Neuronal stem cell (in vitro differentiated cells): ENCODE measurements at regions not wholly inside any gene's neighbourhood (a gene's known extent, or its start where the extent isn't known, plus 50 kb on each side); places are given as distances from the start of the nearest gene placed in this dataset.

Source experiments
- DNase-seq: peaks from one replicate; pipeline ENCODE4 v3.0.0-alpha.2; 2013; ENCODE audit warnings: low spot score
- H2AFZ ChIP-seq: one replicate; pipeline ENCODE4 v1.6.1; 2013; ENCODE audit warnings: mild to moderate bottlenecking, low read length, inconsistent platforms
- H2AK5ac ChIP-seq: 2 replicates; pipeline ENCODE4 v1.6.1; 2013; ENCODE audit warnings: low read depth, mild to moderate bottlenecking, inconsistent platforms, low read length, moderate library complexity, mixed read lengths
- H2BK120ac ChIP-seq: 2 replicates; pipeline ENCODE4 v1.6.1; 2013; ENCODE audit warnings: low read depth, mild to moderate bottlenecking, inconsistent platforms, low read length, moderate library complexity, mixed read lengths
- H2BK12ac ChIP-seq: one replicate; pipeline ENCODE4 v1.6.1; 2013; ENCODE audit warnings: low read length, inconsistent platforms
- H2BK15ac ChIP-seq: 2 replicates; pipeline ENCODE4 v1.6.1; 2013; ENCODE audit warnings: mild to moderate bottlenecking, low read length, inconsistent platforms, mixed read lengths
- H2BK5ac ChIP-seq: one replicate; pipeline ENCODE4 v1.6.1; 2013; ENCODE audit warnings: inconsistent platforms, mild to moderate bottlenecking, low read length, moderate library complexity
- H3K14ac ChIP-seq: one replicate; pipeline ENCODE4 v1.6.1; 2013; ENCODE audit warnings: low read length, inconsistent platforms
- H3K18ac ChIP-seq: 2 replicates; pipeline ENCODE4 v1.6.1; 2013; ENCODE audit warnings: low read length, inconsistent platforms
- H3K23ac ChIP-seq: 2 replicates; pipeline ENCODE4 v1.6.1; 2013; ENCODE audit warnings: low read depth, mild to moderate bottlenecking, mixed read lengths, low read length, inconsistent platforms; ENCODE audit not compliant: poor library complexity
- H3K27ac ChIP-seq: replicated peaks from 3 replicates; pipeline ENCODE4 v1.5.1; 2013; ENCODE audit warnings: low read length, inconsistent platforms
- H3K27me3 ChIP-seq, 3 experiments: 2 replicates each; pipeline ENCODE4 v1.6.1; 2013; ENCODE audit warnings: low read length in 3 of 3, mild to moderate bottlenecking in 2 of 3, inconsistent platforms in 1 of 3, low read depth in 1 of 3, mixed read lengths in 1 of 3, moderate library complexity in 1 of 3; ENCODE audit not compliant: control insufficient read depth in 3 of 3, insufficient read depth in 3 of 3
- H3K36me3 ChIP-seq, 2 donors: replicated peaks in 1 of 2; 2 replicates each; pipeline ENCODE4 v1.6.1; 2013; ENCODE audit warnings: low read length in 2 of 2; ENCODE audit not compliant: control insufficient read depth in 2 of 2, insufficient read depth in 2 of 2
- H3K4ac ChIP-seq: 2 replicates; pipeline ENCODE4 v1.6.1; 2013; ENCODE audit warnings: inconsistent platforms, mild to moderate bottlenecking, low read length, moderate library complexity
- H3K4me1 ChIP-seq, 2 donors: 1 replicate in 1 of 2; 2 replicates in 1 of 2; pipeline ENCODE4 v1.6.1; 2013; ENCODE audit warnings: low read length in 2 of 2, low read depth in 1 of 2; ENCODE audit not compliant: control insufficient read depth in 2 of 2, insufficient read depth in 1 of 2
- H3K4me2 ChIP-seq: one replicate; pipeline ENCODE4 v1.6.1; 2013; ENCODE audit warnings: mild to moderate bottlenecking, low read length, inconsistent platforms; ENCODE audit not compliant: insufficient read depth, poor library complexity, severe bottlenecking
- H3K4me3 ChIP-seq, 2 donors: 2 replicates each; pipeline ENCODE4 v1.5.1; 2013; ENCODE audit warnings: low read length in 2 of 2, mild to moderate bottlenecking in 2 of 2, inconsistent platforms in 1 of 2, moderate library complexity in 1 of 2
- H3K79me1 ChIP-seq: one replicate; pipeline ENCODE4 v1.6.1; 2013; ENCODE audit warnings: low read depth, mild to moderate bottlenecking, inconsistent platforms, low read length, moderate library complexity
- H3K9ac ChIP-seq: one replicate; pipeline ENCODE4 v1.6.1; 2013; ENCODE audit warnings: mild to moderate bottlenecking, low read depth, low read length, inconsistent platforms; ENCODE audit not compliant: poor library complexity
- H3K9me3 ChIP-seq, 2 donors: replicated peaks in 1 of 2; 2 replicates each; pipeline versions ENCODE3 to v1.6.1; 2013; ENCODE audit warnings: low read length in 2 of 2, mild to moderate bottlenecking in 2 of 2, inconsistent platforms in 1 of 2, low read depth in 1 of 2, mixed read lengths in 1 of 2, moderate library complexity in 1 of 2; ENCODE audit not compliant: control insufficient read depth in 2 of 2, insufficient read depth in 1 of 2
- H4K8ac ChIP-seq: one replicate; pipeline ENCODE4 v1.6.1; 2013; ENCODE audit warnings: low read depth, mild to moderate bottlenecking, inconsistent platforms, low read length, moderate library complexity
- H4K91ac ChIP-seq: one replicate; pipeline ENCODE4 v1.6.1; 2013; ENCODE audit warnings: low read length, low read depth, mild to moderate bottlenecking, inconsistent platforms; ENCODE audit not compliant: poor library complexity
- WGBS, 2 donors: extraction: QIAGEN DNeasy Blood & Tissue Kit; methylation state at CpG; one replicate each; pipeline ENCODE4 v1.1.7; 2013; ENCODE audit warnings: missing lambda C conversion rate in 2 of 2, mixed read lengths in 1 of 2; ENCODE audit not compliant: insufficient read length in 2 of 2, insufficient replicate concordance in 1 of 2; ENCODE audit errors: extremely low coverage in 2 of 2; 5-methylcytosine and 5-hydroxymethylcytosine counted together

DNA sequence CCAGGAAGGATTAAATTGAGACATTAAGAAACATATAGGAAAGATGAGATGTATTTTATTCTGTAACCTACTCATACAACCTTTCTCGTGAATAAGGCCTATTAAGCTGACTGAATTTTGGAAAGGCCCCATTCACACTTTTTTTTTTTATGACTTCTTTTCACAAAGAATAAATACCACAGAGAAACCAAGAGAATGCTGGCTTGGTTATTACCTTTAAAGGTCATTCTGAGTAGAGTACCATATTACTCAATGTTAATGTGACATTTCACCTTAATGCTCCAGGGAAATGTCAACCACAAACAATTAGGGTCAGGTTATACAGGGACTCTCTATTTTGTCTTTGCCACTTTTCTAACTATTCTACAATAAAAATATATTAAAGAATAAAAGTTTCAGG lies 204.9 kb upstream of the PTCHD4 start:
- no peak overlapping the region for H3K9ac ChIP-seq
- no peak overlapping the region for H2BK120ac ChIP-seq
- H2BK12ac ChIP-seq: no peak overlapping the region
- no peak overlapping the region for H4K91ac ChIP-seq
- H3K4me3 ChIP-seq: no peak overlapping the region
- DNase-seq: no peak
- no peaks in the 10 kb centered on the region for H3K4me1 ChIP-seq
- no peak overlapping the region for H3K18ac ChIP-seq
- no peak overlapping the region for H4K8ac ChIP-seq
- no peak overlapping the region for H3K23ac ChIP-seq
- H3K27me3 ChIP-seq: no peaks in the 10 kb centered on the region
- no peak overlapping the region for H3K27ac ChIP-seq
- no peak overlapping the region for H2AFZ ChIP-seq
- H3K9me3 ChIP-seq: no peaks in the 10 kb centered on the region
- H3K14ac ChIP-seq: no peak overlapping the region
- no peak overlapping the region for H2BK15ac ChIP-seq
- H3K4ac ChIP-seq: no peak overlapping the region
- H3K36me3 ChIP-seq: no peaks in the 10 kb centered on the region
- no peak overlapping the region for H3K4me2 ChIP-seq
- no CpG with 5 or more reads among the region's 1 CpG for WGBS, 2 donors
- no peak overlapping the region for H2AK5ac ChIP-seq
- no peaks in the 10 kb centered on the region for H3K79me1 ChIP-seq
- H2BK5ac ChIP-seq: no peak overlapping the region

DNA sequence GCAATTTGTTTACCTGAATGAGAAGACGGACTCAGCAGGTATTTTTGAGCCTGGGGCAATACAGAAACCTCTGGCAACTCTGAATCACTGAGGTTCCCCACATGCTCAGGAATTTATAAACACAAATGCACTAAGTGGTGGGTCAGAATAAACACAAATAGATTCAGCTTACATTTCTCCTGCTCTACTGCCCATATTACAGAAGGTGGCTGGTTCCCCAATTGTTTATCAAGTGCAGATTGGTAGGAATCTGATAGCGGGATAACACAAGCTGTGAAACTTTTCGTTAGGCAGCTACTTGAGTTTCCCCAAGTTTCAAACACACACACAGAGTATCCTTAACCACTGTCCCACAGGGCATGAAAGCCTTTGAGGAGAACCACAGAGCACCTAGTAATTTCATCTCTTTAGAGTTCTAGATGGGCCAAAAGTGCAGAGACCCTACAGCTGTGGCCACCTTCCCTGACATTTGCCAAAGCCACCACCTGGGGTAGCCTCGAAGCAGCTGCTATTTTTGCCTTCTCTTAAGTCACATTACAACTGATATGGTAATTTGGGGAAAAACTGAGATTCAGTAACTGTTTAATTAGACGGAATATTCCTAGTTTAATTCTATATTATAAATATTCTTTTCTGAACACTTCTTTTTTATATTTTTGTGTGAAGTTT lies 204.2 kb upstream of the PTCHD4 start:
- Histone ChIP-seq H4K91ac (no peak overlapping the region), H3K4ac (no peak overlapping the region), H4K8ac (no peak overlapping the region), H3K4me2 (no peak overlapping the region), H3K27ac (no peak overlapping the region), H3K4me1 (no peaks in the 10 kb centered on the region), H3K27me3 (no peaks in the 10 kb centered on the region), H3K9ac (no peak overlapping the region), H3K36me3 (no peaks in the 10 kb centered on the region), H3K14ac (no peak overlapping the region), H2BK12ac (no peak overlapping the region), H3K79me1 (no peaks in the 10 kb centered on the region), H2AFZ (no peak overlapping the region), H2BK120ac (no peak overlapping the region), H3K4me3 (no peak overlapping the region), H2BK5ac (no peak overlapping the region), H2AK5ac (no peak overlapping the region), H3K23ac (no peak overlapping the region), H2BK15ac (no peak overlapping the region), H3K18ac (no peak overlapping the region), H3K9me3 (no peaks in the 10 kb centered on the region)
- no CpG with 5 or more reads among the region's 5 CpGs for WGBS, 2 donors
- no peak for DNase-seq

DNA sequence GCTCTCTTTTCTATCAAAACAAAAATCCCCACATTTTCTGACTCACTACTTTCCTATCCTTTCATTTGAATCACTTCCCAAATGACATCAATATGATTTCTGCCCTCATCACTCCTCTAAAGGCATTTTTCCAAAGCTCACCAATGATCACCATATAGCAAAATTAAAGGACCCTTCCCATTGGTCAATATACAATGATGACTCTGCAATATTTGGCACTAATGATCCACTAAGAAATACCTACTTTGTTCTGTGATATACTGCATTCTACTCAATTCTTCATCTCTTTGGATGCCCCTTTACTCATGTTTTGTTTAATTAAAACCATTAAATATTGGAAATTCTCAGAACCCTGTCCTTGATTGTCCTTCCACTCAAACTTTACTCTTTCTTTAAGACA lies 200.3 kb upstream of the PTCHD4 start:
- Histone ChIP-seq H3K27ac (no peak overlapping the region), H2AK5ac (no peak overlapping the region), H3K4me2 (no peak overlapping the region), H3K4me1 (no peaks in the 10 kb centered on the region), H3K18ac (no peak overlapping the region), H3K23ac (no peak overlapping the region), H3K79me1 (no peaks in the 10 kb centered on the region), H4K8ac (no peak overlapping the region), H3K36me3 (no peaks in the 10 kb centered on the region), H3K4ac (no peak overlapping the region), H2BK5ac (no peak overlapping the region), H3K14ac (no peak overlapping the region), H3K27me3 (no peaks in the 10 kb centered on the region), H4K91ac (no peak overlapping the region), H3K4me3 (no peak overlapping the region), H3K9me3 (no peaks in the 10 kb centered on the region), H2BK12ac (no peak overlapping the region), H2BK15ac (no peak overlapping the region), H3K9ac (no peak overlapping the region), H2BK120ac (no peak overlapping the region), H2AFZ (no peak overlapping the region)
- DNase-seq: no peak

DNA sequence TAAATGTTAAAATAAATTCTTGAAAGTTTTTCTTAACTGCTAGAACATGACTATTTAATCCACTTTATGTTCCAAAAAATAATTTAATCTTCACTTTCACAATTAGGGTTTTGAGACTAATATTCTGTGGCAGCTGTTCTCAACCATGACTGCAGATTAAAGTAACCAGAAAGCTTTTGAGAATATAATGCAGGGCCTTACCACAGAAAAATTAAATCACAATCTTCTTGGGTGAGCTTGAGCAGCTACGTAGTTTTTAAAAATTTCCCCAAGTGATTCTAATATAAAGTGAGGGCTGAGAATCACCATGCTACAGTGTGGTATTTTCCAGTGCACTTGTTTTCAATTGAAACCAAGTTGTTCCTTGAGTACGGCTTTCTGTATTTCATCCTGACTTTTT lies 196.6 kb upstream of the PTCHD4 start:
- no CpG with 5 or more reads among the region's 2 CpGs for WGBS, 2 donors

More for the DNA sequence above, 196.6 kb upstream of the PTCHD4 start:
- Histone ChIP-seq H3K14ac (no peak overlapping the region), H2BK15ac (no peak overlapping the region), H3K4ac (no peak overlapping the region), H3K18ac (no peak overlapping the region), H2BK5ac (no peak overlapping the region), H3K36me3 (no peaks in the 10 kb centered on the region), H3K9me3 (peaks cover 0 to 2% of the 10 kb centered on the region in 2 donors), H3K4me3 (no peak overlapping the region), H2BK120ac (no peak overlapping the region), H2AK5ac (no peak overlapping the region), H2AFZ (no peak overlapping the region), H2BK12ac (no peak overlapping the region), H3K9ac (no peak overlapping the region), H3K23ac (no peak overlapping the region), H4K8ac (no peak overlapping the region), H3K4me1 (no peaks in the 10 kb centered on the region), H3K27ac (no peak overlapping the region), H4K91ac (no peak overlapping the region), H3K27me3 (no peaks in the 10 kb centered on the region), H3K4me2 (no peak overlapping the region), H3K79me1 (no peaks in the 10 kb centered on the region)
- DNase-seq: no peak
